Thymus (tissue), 11 donors: ENCODE measurements at regions not wholly inside any gene's neighbourhood (a gene's known extent, or its start where the extent isn't known, plus 50 kb on each side); places are given as distances from the start of the nearest gene placed in this dataset.

ENCODE experiments used
- DNase-seq, 9 donors: peaks; one replicate each; pipeline ENCODE4 v3.0.0-alpha.2; 2013; ENCODE audit warnings: low spot score in 9 of 9, low read depth in 6 of 9, missing footprints in 1 of 9
- H3K27ac ChIP-seq, 2 donors: one replicate each; pipeline ENCODE4 v1.5.1; 2013; ENCODE audit warnings: control low read depth in 1 of 2, low read depth in 1 of 2, low read length in 1 of 2, mild to moderate bottlenecking in 1 of 2, moderate library complexity in 1 of 2
- H3K27me3 ChIP-seq, 2 donors: one replicate each; pipeline ENCODE4 v1.5.1; 2013; ENCODE audit warnings: low read length in 1 of 2; ENCODE audit not compliant: control insufficient read depth in 2 of 2, insufficient read depth in 1 of 2
- H3K36me3 ChIP-seq, 2 donors: one replicate each; pipeline ENCODE4 v1.5.1; 2013; ENCODE audit warnings: low read length in 1 of 2, mild to moderate bottlenecking in 1 of 2, moderate library complexity in 1 of 2; ENCODE audit not compliant: control insufficient read depth in 2 of 2, insufficient read depth in 2 of 2
- H3K4me1 ChIP-seq, 2 donors: one replicate each; pipeline ENCODE4 v1.5.1; 2013; ENCODE audit warnings: low read length in 2 of 2; ENCODE audit not compliant: control insufficient read depth in 2 of 2, insufficient read depth in 2 of 2
- H3K4me3 ChIP-seq, 2 donors: one replicate each; pipeline ENCODE4 v1.5.1; 2013; ENCODE audit warnings: low read length in 2 of 2, control low read depth in 1 of 2, mild to moderate bottlenecking in 1 of 2
- H3K9me3 ChIP-seq, 2 donors: one replicate each; pipeline ENCODE4 v1.5.1; 2013; ENCODE audit warnings: low read length in 1 of 2, mild to moderate bottlenecking in 1 of 2; ENCODE audit not compliant: control insufficient read depth in 2 of 2, insufficient read depth in 1 of 2
- WGBS: extraction: QIAGEN DNeasy Blood & Tissue Kit; methylation state at CpG from one replicate; pipeline ENCODE4 v1.1.7; 2013; 5-methylcytosine and 5-hydroxymethylcytosine counted together
- donor health status: healthy.

DNA sequence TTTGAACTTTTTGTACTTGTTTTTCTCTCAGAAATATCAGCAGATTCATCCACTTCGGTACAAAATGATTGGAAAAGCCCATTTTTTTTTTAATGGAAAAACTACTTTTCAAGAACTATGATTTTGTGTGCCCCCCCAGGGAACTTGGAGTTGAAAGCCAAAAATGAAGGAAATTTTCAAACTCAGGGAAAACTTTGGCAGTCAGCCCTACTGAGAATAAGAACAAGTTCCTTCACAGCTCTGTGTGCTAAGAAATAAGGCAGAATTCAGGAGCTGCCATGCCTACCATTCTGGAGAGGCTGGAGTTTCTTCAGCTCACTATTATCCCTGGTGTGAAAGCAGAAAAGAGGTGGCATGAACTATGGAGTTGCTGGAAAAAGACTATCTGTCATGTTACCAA, 226.0 kb upstream of the SLC35G4 start:
- H3K27me3 ChIP-seq: no peaks in the 10 kb centered on the region
- WGBS: 1% methylated on average over 1 of the region's 1 CpG
- H3K9me3 ChIP-seq: peaks cover 0 to 3% of the 10 kb centered on the region in 2 donors
- H3K4me3 ChIP-seq: no peak overlapping the region
- DNase-seq: no peak
- no peak overlapping the region for H3K27ac ChIP-seq
- no peaks in the 10 kb centered on the region for H3K4me1 ChIP-seq
- no peaks in the 10 kb centered on the region for H3K36me3 ChIP-seq

DNA sequence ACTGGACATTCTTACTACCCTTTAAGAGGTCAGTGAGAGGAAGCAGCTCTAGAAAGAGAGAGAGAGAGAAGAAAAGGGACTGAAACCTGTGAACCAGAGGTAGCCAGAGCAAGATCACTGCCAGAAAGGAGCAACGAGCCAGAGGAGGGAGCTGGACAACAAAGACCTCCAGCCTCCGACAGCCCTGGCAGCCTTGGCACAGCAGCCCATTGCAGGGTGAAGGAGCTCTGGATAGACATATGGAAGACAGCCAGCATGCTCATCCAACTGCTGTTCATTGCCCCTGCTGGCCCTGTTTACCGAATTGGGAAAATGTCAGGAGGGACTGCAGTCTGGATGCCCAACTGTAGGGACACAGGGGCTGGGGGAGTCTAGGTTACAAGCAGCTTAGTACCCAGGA, 228.4 kb upstream of the SLC35G4 start:
- no peak for DNase-seq
- Histone ChIP-seq H3K27ac (no peak overlapping the region), H3K36me3 (no peaks in the 10 kb centered on the region), H3K27me3 (no peaks in the 10 kb centered on the region), H3K4me3 (no peak overlapping the region), H3K4me1 (no peaks in the 10 kb centered on the region), H3K9me3 (peaks cover 0 to 3% of the 10 kb centered on the region in 2 donors)
- WGBS: 97% methylated on average over 3 of the region's 3 CpGs

- Histone ChIP-seq H3K4me3 (no peak overlapping the region), H3K36me3 (no peaks in the 10 kb centered on the region), H3K4me1 (no peaks in the 10 kb centered on the region), H3K27me3 (no peaks in the 10 kb centered on the region), H3K9me3 (peaks cover 0 to 3% of the 10 kb centered on the region in 2 donors), H3K27ac (no peak overlapping the region)
- 99% methylated on average over 10 of the region's 10 CpGs for WGBS
- DNase-seq: no peak
These were observed 229.7 kb upstream of the SLC35G4 start for GRCh38 chr18:11379660-11380059.

DNA sequence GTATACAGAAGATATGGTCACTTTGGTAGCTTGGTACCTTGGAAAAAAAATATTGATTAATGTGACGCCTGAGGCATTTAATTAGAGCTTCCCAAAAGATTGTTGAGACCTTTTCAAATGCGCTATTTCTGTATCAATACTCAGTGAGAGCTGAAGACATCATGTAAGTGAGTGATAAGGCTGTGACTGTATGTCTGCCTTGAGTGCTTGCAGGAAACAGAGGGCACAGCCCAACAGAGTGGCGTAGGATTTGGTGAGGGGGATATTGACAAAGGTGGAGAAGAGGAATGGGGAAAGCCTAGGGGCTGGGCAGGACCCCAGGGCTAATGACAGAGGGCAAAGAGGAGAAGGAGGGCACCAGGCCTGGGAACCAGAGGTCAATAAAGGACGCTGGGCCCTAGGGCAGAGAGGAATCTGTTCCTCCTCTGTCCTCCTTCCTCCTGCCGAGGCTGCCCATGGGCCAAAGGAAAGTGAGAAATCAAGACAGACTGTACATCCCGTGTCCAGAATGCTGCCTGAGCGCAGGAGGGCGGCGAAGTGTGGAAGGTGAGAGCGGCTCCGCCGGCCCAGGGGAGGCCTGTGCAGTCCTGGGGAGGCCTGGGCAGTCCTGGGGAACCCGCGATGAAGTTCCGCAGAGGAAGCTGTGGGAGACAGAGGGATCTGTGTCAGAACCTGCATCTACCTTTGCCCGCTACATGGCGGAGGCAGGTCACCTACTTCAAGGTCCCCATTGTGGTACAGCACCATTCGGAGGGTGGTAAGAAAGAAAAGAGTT, 228.6 kb upstream of the PIEZO2 start:
- no peaks in the 10 kb centered on the region for H3K36me3 ChIP-seq
- no peaks in the 10 kb centered on the region for H3K27me3 ChIP-seq
- no peak overlapping the region for H3K4me3 ChIP-seq
- H3K9me3 ChIP-seq: peaks cover 0 to 3% of the 10 kb centered on the region in 2 donors
- WGBS: 97% methylated on average over 18 of the region's 18 CpGs
- H3K4me1 ChIP-seq: no peaks in the 10 kb centered on the region
- no peak overlapping the region for H3K27ac ChIP-seq
- no peak for DNase-seq

- no peak overlapping the region for H3K4me3 ChIP-seq
- no peaks in the 10 kb centered on the region for H3K36me3 ChIP-seq
- no peaks in the 10 kb centered on the region for H3K9me3 ChIP-seq
- H3K4me1 ChIP-seq: no peaks in the 10 kb centered on the region
- 96% methylated on average over 2 of the region's 2 CpGs for WGBS
- no peak overlapping the region for H3K27ac ChIP-seq
- no peaks in the 10 kb centered on the region for H3K27me3 ChIP-seq
- no peak for DNase-seq
These were observed 222.8 kb upstream of the PIEZO2 start for GRCh38 chr18:11372163-11372562.

DNA sequence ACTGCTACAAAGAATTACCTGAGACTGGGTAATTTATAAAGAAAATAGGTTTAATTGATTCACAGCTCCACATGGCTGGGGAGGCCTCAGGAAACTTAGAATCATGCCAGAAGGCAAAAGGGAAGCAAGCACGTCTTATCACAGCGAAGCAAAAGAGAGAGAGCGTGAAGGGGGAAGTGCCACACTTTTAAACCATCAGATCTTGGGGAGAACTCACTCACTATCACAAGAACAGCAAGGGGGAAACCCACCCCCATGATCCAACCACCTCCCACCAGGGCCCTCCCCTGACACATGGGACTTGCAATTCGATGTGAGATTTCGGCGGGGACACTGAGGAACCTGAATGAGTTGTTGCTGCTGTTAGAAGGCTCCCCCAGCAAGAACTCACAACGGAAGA, 220.2 kb upstream of the PIEZO2 start:
- 30% methylated on average over 7 of the region's 7 CpGs for WGBS
- H3K27me3 ChIP-seq: no peaks in the 10 kb centered on the region
- H3K9me3 ChIP-seq: no peaks in the 10 kb centered on the region
- no peak overlapping the region for H3K4me3 ChIP-seq
- H3K4me1 ChIP-seq: no peaks in the 10 kb centered on the region
- no peak overlapping the region for H3K27ac ChIP-seq
- no peak for DNase-seq
- H3K36me3 ChIP-seq: no peaks in the 10 kb centered on the region

DNA sequence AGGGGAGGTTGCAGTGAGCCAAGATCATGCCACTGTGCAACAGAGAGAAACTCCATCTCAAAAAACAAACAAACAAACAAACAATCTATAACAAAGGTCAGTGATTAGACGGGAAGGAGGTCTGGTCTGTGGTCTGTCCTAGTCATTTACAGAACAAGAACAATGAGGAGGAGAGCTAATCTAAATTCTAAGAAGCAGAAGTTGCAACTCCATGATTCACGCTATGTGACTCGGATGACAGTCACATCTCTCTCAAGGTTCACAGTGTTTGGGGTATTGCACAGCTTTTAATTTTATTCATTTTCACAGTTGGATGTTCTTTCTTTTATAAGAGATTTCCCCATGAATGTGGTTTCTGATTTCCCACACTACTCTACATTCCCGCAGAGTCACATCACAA, 218.7 kb upstream of the PIEZO2 start:
- 95% methylated on average over 4 of the region's 4 CpGs for WGBS
- no peak overlapping the region for H3K27ac ChIP-seq
- H3K27me3 ChIP-seq: no peaks in the 10 kb centered on the region
- DNase-seq: no peak
- no peaks in the 10 kb centered on the region for H3K9me3 ChIP-seq
- H3K4me3 ChIP-seq: no peak overlapping the region
- H3K4me1 ChIP-seq: no peaks in the 10 kb centered on the region
- H3K36me3 ChIP-seq: no peaks in the 10 kb centered on the region

- H3K4me3 ChIP-seq: no peak overlapping the region
- H3K27ac ChIP-seq: no peak overlapping the region
- no peaks in the 10 kb centered on the region for H3K4me1 ChIP-seq
- no peaks in the 10 kb centered on the region for H3K27me3 ChIP-seq
- DNase-seq: no peak
- H3K9me3 ChIP-seq: no peaks in the 10 kb centered on the region
- no peaks in the 10 kb centered on the region for H3K36me3 ChIP-seq
These were observed 218.0 kb upstream of the PIEZO2 start for GRCh38 chr18:11367351-11367750.

- H3K9me3 ChIP-seq: no peaks in the 10 kb centered on the region
- no peak overlapping the region for H3K27ac ChIP-seq
- H3K27me3 ChIP-seq: no peaks in the 10 kb centered on the region
- H3K4me3 ChIP-seq: no peak overlapping the region
- DNase-seq: no peak
- no peaks in the 10 kb centered on the region for H3K4me1 ChIP-seq
- WGBS: 93% methylated on average over 4 of the region's 4 CpGs
- no peaks in the 10 kb centered on the region for H3K36me3 ChIP-seq
These were observed 217.0 kb upstream of the PIEZO2 start for GRCh38 chr18:11366410-11366809.
